Parathyroid adenoma (tissue), 2 donors: ENCODE measurements at regions not wholly inside any gene's neighbourhood (a gene's known extent, or its start where the extent isn't known, plus 50 kb on each side); places are given as distances from the start of the nearest gene placed in this dataset.

ENCODE experiments used
- H2AFZ ChIP-seq: fragments of 300-600 bp; sonication (generic); one replicate; pipeline ENCODE4 v1.7.0; 2017; ENCODE audit warnings: antibody characterized with exemption, mild to moderate bottlenecking
- H3K27ac ChIP-seq: fragments of 300-600 bp; sonication (generic); one replicate; pipeline ENCODE4 v1.7.0; 2017
- H3K27me3 ChIP-seq: fragments of 300-600 bp; sonication (generic); one replicate; pipeline ENCODE4 v1.7.0; 2017; ENCODE audit warnings: low read length; ENCODE audit not compliant: control insufficient read depth, insufficient read depth
- H3K36me3 ChIP-seq: fragments of 300-600 bp; sonication (generic); one replicate; pipeline ENCODE4 v1.7.0; 2017; ENCODE audit warnings: low read length; ENCODE audit not compliant: control insufficient read depth, insufficient read depth
- H3K4me1 ChIP-seq: fragments of 300-600 bp; sonication (generic); one replicate; pipeline ENCODE4 v1.7.0; 2017; ENCODE audit warnings: control low read depth
- H3K4me2 ChIP-seq: fragments of 300-600 bp; sonication (generic); one replicate; pipeline ENCODE4 v1.7.0; 2017; ENCODE audit warnings: low read length
- H3K4me3 ChIP-seq: fragments of 300-600 bp; sonication (generic); one replicate; pipeline ENCODE4 v1.7.0; 2017; ENCODE audit warnings: low read depth, low read length
- H3K79me2 ChIP-seq: fragments of 300-600 bp; sonication (generic); one replicate; pipeline ENCODE4 v1.7.0; 2017; ENCODE audit warnings: control low read depth
- H3K9ac ChIP-seq: fragments of 300-600 bp; sonication (generic); one replicate; pipeline ENCODE4 v1.7.0; 2017; ENCODE audit warnings: mild to moderate bottlenecking
- H3K9me3 ChIP-seq: fragments of 300-600 bp; sonication (generic); one replicate; pipeline ENCODE4 v1.7.0; 2017; ENCODE audit warnings: low read length; ENCODE audit not compliant: control insufficient read depth
- TF ChIP-seq, protein P1 (sequence below): fragments of 300-600 bp; sonication (generic); IDR thresholded peaks from one replicate; pipeline ENCODE4 v1.7.0; 2017; ENCODE audit warnings: antibody characterized with exemption, mild to moderate bottlenecking
- donor health status: primary hyperparathyroidism.

DNA sequence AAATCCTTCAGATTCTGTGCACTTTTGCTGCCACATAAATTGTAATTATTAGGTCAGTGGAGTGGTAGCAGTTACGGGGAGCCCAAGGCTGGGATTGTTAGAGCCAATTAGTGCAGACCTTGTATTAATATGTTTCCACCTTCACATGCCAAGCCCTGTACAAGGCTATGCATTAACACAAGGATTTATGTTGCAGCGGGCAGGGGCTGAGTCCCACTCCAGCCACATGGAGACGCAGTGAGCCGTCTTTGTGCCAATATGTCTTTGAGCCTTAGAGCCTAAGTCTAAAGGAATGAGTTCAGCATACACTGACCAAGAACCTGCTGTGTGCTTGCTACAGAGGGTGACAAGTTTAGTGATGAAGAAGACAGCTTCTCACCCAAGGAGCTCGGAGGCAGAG is 238.2 kb downstream of the TSN start:
- Histone ChIP-seq H3K27ac (no peak overlapping the region), H3K4me2 (no peak overlapping the region), H3K27me3 (no peaks in the 10 kb centered on the region), H3K79me2 (no peaks in the 10 kb centered on the region), H3K4me1 (no peaks in the 10 kb centered on the region), H3K4me3 (no peak overlapping the region), H3K36me3 (no peaks in the 10 kb centered on the region), H3K9ac (no peak overlapping the region), H3K9me3 (no peaks in the 10 kb centered on the region), H2AFZ (no peak overlapping the region)
- TF ChIP-seq, protein P1, sequence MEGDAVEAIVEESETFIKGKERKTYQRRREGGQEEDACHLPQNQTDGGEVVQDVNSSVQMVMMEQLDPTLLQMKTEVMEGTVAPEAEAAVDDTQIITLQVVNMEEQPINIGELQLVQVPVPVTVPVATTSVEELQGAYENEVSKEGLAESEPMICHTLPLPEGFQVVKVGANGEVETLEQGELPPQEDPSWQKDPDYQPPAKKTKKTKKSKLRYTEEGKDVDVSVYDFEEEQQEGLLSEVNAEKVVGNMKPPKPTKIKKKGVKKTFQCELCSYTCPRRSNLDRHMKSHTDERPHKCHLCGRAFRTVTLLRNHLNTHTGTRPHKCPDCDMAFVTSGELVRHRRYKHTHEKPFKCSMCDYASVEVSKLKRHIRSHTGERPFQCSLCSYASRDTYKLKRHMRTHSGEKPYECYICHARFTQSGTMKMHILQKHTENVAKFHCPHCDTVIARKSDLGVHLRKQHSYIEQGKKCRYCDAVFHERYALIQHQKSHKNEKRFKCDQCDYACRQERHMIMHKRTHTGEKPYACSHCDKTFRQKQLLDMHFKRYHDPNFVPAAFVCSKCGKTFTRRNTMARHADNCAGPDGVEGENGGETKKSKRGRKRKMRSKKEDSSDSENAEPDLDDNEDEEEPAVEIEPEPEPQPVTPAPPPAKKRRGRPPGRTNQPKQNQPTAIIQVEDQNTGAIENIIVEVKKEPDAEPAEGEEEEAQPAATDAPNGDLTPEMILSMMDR: no peak

- H3K4me1 ChIP-seq: peaks cover 5% of the 10 kb centered on the region
- H2AFZ ChIP-seq: no peak overlapping the region
- no peak overlapping the region for H3K9ac ChIP-seq
- no peaks in the 10 kb centered on the region for H3K27me3 ChIP-seq
- H3K36me3 ChIP-seq: no peaks in the 10 kb centered on the region
- H3K4me3 ChIP-seq: no peak overlapping the region
- H3K79me2 ChIP-seq: no peaks in the 10 kb centered on the region
- TF ChIP-seq, protein P1: no peak
- no peaks in the 10 kb centered on the region for H3K9me3 ChIP-seq
- H3K4me2 ChIP-seq: no peak overlapping the region
- no peak overlapping the region for H3K27ac ChIP-seq
These were observed 239.1 kb downstream of the TSN start for GRCh38 chr2:121994238-121995206.

DNA sequence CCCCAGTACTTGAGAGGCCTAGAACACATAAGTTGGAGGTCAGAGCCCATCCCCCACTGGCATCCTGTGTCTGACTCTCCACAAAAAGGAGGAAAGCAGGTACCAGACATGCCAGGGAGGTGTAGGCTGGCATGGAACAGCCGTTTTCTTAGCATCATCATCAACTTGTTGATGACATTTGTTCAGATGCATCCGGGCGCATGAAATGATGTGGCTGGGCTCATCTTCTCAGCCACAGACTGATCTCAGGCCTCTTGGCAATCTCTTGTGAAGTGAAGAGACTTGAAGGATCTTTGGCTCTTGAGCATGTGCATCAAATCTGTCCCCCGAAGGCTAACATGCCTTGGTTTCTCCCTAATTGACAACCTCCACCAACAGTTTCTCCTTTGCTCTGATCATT is 243.3 kb downstream of the TSN start:
- Histone ChIP-seq H3K79me2 (no peaks in the 10 kb centered on the region), H3K36me3 (no peaks in the 10 kb centered on the region), H3K27me3 (no peaks in the 10 kb centered on the region), H2AFZ (no peak overlapping the region), H3K27ac (no peak overlapping the region), H3K4me1 (peaks cover 11% of the 10 kb centered on the region), H3K4me2 (no peak overlapping the region), H3K9me3 (no peaks in the 10 kb centered on the region), H3K4me3 (no peak overlapping the region), H3K9ac (no peak overlapping the region)
- TF ChIP-seq, protein P1: no peak

GRCh38 chr2:121999264-121999663 is 243.8 kb downstream of the TSN start:
- TF ChIP-seq, protein P1: no peak
- peak overlapping the region; percentile 10 for H2AFZ ChIP-seq
- H3K4me1 ChIP-seq: peaks cover 11% of the 10 kb centered on the region
- no peaks in the 10 kb centered on the region for H3K9me3 ChIP-seq
- no peaks in the 10 kb centered on the region for H3K36me3 ChIP-seq
- H3K79me2 ChIP-seq: no peaks in the 10 kb centered on the region
- no peak overlapping the region for H3K4me3 ChIP-seq
- H3K4me2 ChIP-seq: no peak overlapping the region
- H3K9ac ChIP-seq: no peak overlapping the region
- no peaks in the 10 kb centered on the region for H3K27me3 ChIP-seq
- no peak overlapping the region for H3K27ac ChIP-seq
